ENCODE measurements at regions not wholly inside any gene's neighbourhood (a gene's known extent, or its start where the extent isn't known, plus 50 kb on each side); places are given as distances from the start of the nearest gene placed in this dataset.

DNA sequence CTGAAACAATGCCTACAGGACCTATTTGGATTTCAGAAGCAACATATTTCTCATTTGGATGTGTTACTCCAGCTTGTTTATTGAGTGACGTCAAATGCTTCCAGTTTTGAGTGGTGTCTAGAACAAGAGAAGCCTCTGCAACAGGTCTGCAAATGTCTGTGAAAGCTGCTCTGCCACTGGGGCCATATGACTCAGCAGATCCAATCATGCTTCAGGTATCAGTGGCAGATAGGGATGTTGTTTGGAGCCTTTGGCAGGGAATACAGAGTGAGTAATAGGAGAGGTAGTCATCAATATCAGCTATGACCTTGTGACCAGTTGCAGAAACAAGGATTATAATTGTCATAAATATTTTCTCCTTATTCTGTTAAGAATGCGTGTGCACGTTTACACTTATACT is 141.1 kb upstream of the ZXDA start:
- DNase-seq (ENCODE audit: low read depth in 2 of 2): no peak

DNA sequence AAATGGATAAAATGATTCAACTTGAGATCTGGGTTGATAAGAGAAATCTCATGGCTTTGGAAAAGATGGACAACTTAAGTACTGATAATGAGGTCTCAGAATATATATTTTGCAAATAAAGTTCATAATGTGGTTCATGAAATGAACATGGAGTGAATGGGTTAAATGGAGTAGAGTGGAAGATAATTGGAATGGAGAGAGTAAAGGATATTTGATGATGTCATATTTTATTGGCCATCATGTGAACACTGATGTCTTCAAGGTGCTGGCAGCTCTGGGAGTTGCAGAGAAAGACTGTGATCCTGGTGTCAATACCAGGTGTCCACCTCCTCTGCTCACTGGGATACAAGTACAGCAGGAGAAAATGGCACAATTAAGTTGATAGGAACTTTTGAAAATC is 133.9 kb upstream of the ZXDA start:
- no peak for DNase-seq (ENCODE audit: low read depth in 2 of 2)

DNA sequence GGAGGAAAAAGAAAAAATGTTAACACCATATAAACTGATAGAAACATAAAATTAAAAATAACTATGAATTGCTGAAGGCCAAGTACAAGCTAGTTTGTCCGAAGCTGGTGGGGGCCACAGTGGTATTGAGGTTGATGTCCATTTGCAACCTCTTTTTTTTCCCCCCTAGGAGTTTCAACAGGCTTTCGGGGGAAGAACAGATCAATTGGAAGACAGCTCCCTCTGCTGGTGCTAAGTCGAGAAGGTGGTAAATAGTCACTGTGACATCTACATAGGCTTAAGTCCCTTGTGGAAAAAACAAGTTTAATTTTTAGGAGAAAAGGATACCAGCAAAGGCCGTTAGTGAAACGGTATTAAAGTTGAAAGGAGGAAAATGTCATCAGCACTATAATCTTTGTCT is 115.7 kb upstream of the ZXDA start:
- peak in 1 of 2 donors; percentile 2 for DNase-seq (ENCODE audit: low read depth in 2 of 2)

DNA sequence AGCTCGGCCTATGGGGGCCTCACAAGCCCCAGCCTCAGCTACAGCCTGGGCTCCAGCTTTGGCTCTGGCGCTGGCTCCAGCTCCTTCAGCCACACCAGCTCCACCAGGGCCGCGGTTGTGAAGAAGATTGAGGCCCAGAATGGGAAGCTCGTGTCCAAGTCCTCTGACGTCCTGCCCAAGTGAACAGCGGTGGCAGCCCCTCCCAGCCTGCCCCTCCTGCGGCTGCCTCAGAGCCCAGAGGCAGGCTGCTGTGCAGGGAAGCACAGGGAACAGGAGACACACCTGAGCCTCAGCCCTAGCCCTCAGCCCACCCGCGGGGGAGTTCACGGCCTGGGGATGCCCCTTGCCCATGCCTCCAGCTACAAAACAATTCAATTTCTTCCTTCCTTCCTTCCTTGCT is 75.7 kb upstream of the ZXDA start:
- DNase-seq (ENCODE audit: low read depth in 2 of 2): no peak

DNA sequence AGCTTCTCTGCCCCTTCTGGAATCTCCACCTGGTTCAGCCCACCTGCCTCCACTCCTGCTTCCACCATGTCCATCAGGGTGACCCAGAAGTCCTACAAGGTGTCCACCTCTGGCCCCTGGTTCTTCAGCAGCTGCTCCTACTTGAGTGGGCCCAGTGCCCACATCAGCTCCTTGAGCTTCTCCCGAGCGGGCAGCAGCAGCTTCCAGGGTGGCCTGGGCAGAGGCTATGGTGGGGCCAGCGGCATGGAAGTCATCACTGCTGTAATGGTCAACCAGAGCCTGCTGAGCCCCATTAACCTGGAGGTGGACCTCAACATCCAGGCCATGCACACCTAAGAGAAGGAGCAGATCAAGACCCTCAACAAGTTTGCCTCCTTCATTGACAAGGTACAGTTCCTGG is 74.4 kb upstream of the ZXDA start:
- no peak for DNase-seq (ENCODE audit: low read depth in 2 of 2)

DNA sequence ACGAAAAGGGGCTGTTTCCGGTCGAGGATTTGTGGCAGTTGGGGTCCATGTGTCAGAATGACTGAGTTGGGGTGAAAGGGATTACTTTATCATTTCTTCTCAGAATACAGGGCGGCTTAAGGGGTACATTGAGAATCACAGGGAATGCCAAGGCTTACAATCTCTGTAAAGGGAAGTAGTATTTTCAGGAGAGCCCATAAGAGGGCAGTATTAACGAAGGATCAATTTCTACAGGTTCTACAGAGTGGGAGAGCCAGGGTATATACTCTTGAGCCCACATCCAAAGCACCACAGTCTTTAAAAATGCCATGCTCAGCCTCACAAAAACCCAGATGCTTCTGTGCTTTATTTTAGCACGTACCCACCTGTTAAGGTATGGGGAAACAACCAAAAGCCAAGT is 67.7 kb upstream of the ZXDA start:
- DNase-seq (ENCODE audit: low read depth in 2 of 2): no peak

DNA sequence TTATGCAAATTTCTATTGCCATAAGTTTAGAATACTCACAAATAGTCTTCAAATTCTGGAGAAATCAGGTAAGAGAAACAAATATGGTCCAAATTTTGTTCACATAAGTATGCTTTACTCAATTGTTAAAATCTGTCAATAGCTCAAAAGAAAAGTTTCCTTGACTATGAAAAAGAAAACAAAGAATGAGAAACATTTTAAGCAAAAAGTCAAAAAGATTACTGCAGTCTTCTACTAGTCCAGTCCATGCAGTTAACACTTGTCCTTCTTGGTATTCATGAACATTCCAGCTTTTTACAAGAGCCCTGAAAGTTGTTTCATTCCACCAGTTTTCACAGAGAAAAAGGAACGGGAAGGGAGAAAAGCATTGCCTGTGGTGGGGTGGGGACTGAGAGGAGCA is 54.7 kb upstream of the ZXDA start:
- no peak for DNase-seq (ENCODE audit: low read depth in 2 of 2)

All from stimulated activated CD4-positive, alpha-beta T cell treated with anti-CD3 and anti-CD28 coated beads, Interleukin-15, amount 100 ng/mL, for 48 hours (primary cell).